LHCN-M2 (cell line): ENCODE measurements at regions not wholly inside any gene's neighbourhood (a gene's known extent, or its start where the extent isn't known, plus 50 kb on each side); places are given as distances from the start of the nearest gene placed in this dataset.
A peak's percentile ranks its signal among the peaks of the same experiment; 100 is the strongest.

Experiments
- DNase-seq: peaks from one replicate; pipeline ENCODE4 v3.0.0-alpha.2; 2012; ENCODE audit warnings: low read depth

DNA sequence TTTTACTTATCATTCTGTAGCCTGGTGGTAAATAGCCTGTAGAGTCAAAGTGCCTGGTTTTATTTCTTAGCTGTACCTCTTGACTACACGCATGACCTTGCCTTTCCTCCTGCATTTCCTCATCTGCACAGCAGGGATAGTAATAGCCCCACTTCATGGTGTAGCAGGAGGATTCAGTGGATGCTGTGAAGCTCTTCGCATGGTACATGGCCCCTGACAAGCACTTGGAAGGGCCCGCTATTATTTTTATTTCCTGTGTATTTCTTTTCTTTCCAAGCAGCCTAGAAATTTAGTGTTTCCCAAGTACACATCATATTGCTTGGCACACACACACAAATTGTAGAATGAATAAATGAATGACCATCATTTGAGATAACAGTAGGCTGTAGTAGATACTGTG, 547.2 kb downstream of the CDH26 start:
- DNase-seq, result no peak

- DNase-seq, result no peak
Measured at GRCh38 chr20:60506061-60506460, 547.8 kb downstream of the CDH26 start.

- no peak for DNase-seq
Measured at GRCh38 chr20:60507087-60507694, 549.0 kb downstream of the CDH26 start.

DNA sequence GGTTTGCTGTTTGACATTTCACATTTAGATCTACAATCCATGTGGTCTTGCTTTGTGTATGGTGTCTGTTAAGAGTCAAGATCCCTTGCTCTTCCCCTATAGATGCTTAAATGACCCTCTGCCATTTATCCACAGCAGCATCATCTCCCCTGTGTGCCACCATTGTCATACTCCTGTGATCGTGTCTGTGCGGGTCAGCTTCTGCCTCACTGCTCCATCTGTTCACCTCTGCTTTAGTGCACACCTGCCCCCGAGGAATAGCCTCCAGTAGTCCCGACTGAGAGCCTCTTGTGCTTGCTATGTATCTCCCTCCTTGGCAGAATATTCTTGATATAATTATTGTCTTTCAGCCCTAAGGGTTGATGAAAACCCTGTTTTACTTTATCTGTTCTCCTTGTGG, 551.2 kb downstream of the CDH26 start:
- no peak for DNase-seq

GRCh38 chr20:60510356-60510755, 552.1 kb downstream of the CDH26 start:
- DNase-seq, result no peak

DNA sequence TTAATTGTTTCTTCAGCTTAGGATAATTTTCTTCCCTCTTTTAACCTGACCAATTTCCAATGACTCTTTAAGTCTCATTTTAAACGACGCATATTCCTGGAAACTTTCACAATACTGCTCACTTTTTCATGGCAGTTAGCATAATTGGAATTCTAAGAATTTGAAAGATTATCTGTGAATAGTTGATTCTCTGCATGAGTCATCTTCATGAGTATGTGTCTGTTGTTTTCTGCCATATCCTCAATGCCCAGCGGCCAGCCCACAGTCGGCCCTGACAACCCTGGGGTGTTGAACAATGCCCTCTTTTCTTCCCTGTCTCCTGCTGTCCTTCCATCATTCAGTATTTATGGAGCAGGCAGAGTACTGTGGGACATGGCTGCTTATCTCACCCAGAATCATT, 554.2 kb downstream of the CDH26 start:
- peak; percentile 11 for DNase-seq

DNA sequence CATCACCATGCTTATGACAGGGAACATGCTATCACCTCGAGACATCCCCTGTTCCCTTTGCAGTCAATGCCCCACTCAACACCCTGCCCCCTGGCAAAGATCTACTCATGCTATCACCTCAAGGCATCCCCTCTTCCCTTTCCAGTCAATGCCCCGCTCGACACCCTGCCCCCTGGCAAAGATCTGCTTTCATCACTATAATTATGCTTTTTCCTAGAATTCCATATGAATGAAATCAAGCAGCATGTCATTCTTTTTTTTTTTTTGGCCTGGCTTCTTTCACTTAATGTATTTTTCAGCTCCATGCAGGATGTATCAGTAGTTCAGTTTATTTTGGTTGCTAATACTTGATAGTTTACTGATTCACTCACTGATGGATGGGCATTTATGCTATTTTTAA, 554.9 kb downstream of the CDH26 start:
- no peak for DNase-seq

DNA sequence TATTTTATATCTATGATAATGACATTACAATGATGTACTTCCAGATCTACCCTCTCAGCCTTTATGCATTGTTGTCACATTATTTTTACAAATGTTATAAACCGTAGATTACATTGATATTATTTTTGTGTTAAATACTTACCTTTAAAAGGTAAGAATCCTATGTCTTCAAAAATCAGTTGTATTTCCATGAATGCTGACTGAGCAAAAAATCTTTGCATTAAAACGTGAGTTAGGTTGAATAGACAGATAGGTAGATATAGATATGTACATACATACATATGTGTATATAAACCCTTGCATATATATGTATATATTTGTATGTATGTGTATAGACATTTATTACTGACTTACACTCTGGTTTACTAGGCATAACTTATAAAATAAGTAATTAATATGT, 558.2 kb downstream of the CDH26 start:
- DNase-seq, result no peak

GRCh38 chr20:60518022-60518421, 559.8 kb downstream of the CDH26 start:
- DNase-seq, result no peak

- DNase-seq, result no peak
Measured at GRCh38 chr20:60525397-60525796, 567.2 kb downstream of the CDH26 start.

DNA sequence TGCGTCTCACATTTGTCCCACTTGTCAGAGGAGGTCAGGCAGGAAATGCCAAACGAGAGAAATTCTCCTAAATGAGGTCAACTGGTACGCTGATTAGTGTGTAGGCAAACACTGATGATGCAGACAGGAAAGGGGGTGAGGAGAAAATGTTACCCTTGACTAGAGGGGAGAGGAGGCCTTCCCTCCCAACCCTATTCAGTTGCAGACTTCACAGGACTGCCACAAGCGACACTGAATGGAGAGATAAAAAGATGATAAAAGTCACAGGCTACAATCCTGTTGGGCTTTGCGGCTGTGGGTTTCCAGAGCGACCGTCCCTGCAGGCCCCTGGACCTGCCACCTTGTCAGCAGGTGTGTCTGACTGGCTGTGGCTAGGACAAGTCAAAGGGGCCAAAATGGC, 569.4 kb downstream of the CDH26 start:
- DNase-seq, result no peak

DNA sequence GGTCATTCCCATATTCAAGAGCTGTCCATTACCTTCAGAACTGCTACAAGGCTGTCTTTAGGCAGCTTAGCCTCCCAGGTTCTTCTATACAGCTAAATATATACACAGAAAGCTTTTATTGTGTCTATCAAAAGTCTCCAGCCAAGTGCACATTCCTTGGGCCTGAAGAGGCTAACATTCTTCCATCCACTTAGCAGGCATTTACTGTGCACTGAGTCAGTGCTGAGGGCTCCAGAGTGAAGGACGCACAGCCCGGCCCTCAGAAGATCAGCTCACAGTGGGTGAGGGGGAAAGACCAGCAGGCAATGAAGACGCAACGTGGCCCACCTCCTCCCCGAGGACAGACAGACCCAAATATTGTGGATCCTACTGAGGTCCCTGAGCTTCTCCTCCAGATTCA, 569.9 kb downstream of the CDH26 start:
- no peak for DNase-seq

- no peak for DNase-seq
Measured at GRCh38 chr20:60529149-60529548, 570.9 kb downstream of the CDH26 start.

DNA sequence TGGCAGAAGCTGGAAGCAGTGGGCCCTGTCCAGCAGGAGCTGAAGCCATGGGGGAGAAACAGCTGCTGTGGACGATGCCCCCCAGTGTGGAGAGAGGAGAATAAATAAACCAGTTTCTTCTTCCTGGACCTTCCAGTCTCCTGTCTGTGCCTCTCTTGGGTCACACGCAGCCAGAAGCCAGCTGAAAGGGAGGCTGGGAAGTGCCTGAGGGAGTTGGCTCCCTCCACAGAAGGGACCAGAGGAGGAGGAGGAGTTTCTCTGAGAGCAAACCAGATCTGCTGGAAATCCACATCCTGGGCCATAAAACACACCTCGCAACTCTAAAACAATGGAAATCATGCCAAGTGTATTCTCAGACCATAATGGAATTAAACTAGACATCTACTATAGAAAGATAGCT, 577.0 kb downstream of the CDH26 start:
- no peak for DNase-seq

DNA sequence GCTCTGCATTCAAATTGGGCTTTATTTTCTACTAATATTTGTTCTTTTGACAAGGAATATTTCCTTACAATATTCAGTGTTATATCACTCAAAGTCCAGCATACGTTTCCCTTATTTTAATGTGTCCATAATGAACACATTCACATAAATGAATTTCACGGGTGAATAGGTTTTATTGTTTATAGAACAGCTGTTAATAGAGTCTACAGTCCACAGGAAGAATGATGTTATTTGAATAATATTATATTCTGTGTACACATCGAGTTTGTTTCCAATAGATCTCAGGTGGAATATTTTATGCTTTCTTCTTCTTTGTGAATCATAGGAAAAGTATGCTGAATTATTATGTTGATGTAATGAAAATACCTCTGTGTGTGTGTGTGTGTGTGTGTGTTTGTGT, 582.4 kb downstream of the CDH26 start:
- no peak for DNase-seq

- no peak for DNase-seq
Measured at GRCh38 chr20:60541991-60542390, 583.8 kb downstream of the CDH26 start.

DNA sequence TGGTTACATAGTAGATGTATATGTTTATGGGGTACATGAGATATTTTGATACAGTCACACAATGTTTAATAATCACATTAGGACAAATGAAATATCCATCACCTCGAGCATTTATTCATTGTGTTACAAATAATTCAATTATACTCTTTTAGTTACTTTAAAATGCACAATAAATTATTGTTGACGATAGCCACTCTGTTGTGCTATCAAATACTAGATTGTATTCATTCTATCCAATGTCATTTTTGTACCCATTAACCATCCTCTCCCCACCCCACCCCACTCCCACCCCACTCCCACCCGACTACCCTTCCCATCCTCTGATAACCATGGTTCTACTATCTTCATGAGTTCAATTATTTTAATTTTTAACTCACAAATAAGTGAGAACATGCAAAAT, 585.4 kb downstream of the CDH26 start:
- no peak for DNase-seq

- DNase-seq, result no peak
Measured at GRCh38 chr20:60553095-60553494, 594.9 kb downstream of the CDH26 start.

DNA sequence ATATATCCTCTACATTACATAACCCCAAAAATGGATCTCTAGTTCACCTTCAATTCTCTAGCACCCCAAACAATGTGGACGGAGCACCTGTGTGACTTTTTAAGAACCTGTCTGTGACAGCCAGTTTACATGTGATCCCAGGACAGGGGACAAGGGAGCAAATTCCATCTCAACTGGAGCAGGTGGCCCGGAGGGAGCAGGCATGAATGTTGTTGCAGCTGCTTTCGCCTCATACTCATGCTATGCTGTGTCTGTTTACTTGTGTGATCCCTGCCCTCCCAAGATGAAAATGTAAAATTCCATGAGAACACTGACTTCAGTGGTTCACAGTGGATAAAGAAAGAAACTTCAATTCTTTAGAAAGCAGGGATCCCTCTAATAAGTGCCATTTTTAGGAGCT, 600.3 kb downstream of the CDH26 start:
- DNase-seq, result no peak

GRCh38 chr20:60559462-60559861, 601.2 kb downstream of the CDH26 start:
- no peak for DNase-seq

GRCh38 chr20:60561052-60561451, 602.8 kb downstream of the CDH26 start:
- no peak for DNase-seq

- no peak for DNase-seq
Measured at GRCh38 chr20:60565083-60565482, 606.9 kb downstream of the CDH26 start.

DNA sequence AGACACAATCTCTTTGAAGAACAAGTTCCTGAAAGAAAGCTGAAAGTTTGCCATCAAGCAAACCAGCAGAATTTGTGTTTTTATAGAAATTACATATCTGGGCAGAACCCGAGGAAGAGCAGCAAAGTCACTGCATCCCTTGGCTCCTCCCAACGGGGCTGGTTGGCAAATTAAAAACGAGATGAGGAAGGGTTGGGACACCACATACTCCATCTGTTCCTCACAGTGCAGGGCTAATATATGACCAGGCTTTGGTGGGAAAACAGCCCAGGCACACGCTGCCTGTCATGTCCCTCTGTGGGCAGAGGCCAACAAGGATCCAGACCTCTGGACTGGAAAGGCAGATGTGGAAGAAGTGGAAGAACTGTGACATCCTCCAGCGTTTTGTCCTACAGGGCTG, 607.3 kb downstream of the CDH26 start:
- no peak for DNase-seq

GRCh38 chr20:60569116-60569515, 610.9 kb downstream of the CDH26 start:
- DNase-seq, result no peak
